ENCODE measurements at regions not wholly inside any gene's neighbourhood (a gene's known extent, or its start where the extent isn't known, plus 50 kb on each side); places are given as distances from the start of the nearest gene placed in this dataset.

DNA sequence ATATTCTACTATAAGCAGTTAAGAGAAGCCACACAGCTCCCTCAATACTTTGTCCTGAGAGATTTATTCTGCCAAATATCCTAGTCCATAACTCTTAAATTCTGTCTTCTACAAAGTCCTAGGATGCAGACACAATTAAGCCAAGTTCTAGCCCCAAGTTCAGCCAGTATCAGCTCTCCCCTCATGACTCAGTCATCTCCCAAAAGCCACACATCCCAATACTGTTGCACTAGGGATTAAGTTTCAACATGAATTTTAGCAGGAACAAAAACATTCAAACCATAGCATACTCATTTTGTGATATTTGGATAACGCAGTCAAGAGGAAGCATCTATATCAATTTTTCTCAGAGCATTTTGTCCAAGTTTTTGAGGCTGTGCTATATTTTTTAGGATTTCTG is 277.4 kb downstream of the FZD1 start:
- no peak for DNase-seq (ENCODE audit: low read depth)
- H3K4me3 ChIP-seq (ENCODE audit: control insufficient read depth, low read depth, low read length) = no peak overlapping the region
- TF ChIP-seq CTCF (IDR thresholded peaks at IDR 0.05; ENCODE audit: control insufficient read depth, insufficient read depth, low read depth, low read length, missing control alignments) = no peak

DNA sequence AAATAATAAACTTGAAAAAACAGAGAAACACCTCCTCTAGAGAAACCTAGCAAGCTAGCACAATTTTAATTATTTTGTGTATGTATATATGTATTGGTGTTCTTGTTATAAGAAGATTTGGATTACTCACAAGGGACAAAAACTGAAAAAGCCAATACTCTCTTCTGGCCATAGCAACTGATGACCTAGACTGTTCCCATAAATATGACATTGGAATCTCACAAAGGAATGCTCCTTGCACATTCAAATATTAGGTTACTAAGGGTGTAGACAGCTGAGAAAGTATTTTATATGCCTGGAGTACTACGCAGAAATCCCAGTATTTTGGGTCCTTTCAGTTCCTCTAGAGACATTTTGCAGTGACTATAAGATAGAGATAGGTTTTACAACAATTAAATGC is 279.4 kb downstream of the FZD1 start:
- no peak for TF ChIP-seq CTCF (IDR thresholded peaks at IDR 0.05; ENCODE audit: control insufficient read depth, insufficient read depth, low read depth, low read length, missing control alignments)
- no peak for DNase-seq (ENCODE audit: low read depth)
- H3K4me3 ChIP-seq (ENCODE audit: control insufficient read depth, low read depth, low read length) = no peak overlapping the region

DNA sequence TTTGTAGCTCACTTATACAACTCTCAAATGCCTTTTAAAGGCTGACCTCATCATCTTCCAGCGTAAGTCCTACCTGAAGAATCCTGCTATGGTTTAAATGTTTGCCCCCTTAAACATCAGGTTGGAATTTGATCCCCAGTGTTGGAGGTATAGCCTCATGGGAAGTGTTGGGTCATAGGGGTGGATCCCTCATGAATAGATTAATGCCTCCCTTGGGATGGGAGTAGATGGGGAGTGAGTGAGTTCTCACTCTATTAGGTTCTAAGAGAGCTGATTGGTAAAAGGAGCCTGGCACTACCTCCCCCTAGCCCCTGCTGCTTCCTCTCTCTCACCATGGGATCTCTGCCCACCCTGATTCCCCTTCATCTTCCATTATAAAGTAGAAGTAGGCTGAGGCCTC is 285.6 kb downstream of the FZD1 start:
- no peak for DNase-seq (ENCODE audit: low read depth)
- no peak for TF ChIP-seq CTCF (IDR thresholded peaks at IDR 0.05; ENCODE audit: control insufficient read depth, insufficient read depth, low read depth, low read length, missing control alignments)
- H3K4me3 ChIP-seq (ENCODE audit: control insufficient read depth, low read depth, low read length) = no peak overlapping the region

DNA sequence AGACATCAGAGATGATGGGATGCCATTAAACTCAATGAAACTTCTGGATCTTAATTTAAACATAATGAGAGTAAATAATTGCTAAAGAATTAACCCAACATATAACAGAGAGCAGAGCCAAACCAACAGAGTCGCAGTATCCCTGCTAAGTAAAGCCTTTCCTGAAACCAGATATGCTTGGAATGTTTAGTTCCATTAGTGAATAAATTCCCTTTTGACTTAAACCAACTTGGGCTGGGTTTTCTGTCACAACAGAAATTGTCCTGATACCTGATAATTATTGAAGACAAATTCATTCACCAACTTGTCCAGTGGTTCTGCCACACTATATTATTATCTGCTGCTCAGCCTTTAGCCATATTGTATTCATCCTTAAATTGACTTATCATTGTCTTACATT is 286.7 kb downstream of the FZD1 start:
- no peak for DNase-seq (ENCODE audit: low read depth)
- H3K4me3 ChIP-seq (ENCODE audit: control insufficient read depth, low read depth, low read length) = no peak overlapping the region
- TF ChIP-seq CTCF (IDR thresholded peaks at IDR 0.05; ENCODE audit: control insufficient read depth, insufficient read depth, low read depth, low read length, missing control alignments) = no peak

DNA sequence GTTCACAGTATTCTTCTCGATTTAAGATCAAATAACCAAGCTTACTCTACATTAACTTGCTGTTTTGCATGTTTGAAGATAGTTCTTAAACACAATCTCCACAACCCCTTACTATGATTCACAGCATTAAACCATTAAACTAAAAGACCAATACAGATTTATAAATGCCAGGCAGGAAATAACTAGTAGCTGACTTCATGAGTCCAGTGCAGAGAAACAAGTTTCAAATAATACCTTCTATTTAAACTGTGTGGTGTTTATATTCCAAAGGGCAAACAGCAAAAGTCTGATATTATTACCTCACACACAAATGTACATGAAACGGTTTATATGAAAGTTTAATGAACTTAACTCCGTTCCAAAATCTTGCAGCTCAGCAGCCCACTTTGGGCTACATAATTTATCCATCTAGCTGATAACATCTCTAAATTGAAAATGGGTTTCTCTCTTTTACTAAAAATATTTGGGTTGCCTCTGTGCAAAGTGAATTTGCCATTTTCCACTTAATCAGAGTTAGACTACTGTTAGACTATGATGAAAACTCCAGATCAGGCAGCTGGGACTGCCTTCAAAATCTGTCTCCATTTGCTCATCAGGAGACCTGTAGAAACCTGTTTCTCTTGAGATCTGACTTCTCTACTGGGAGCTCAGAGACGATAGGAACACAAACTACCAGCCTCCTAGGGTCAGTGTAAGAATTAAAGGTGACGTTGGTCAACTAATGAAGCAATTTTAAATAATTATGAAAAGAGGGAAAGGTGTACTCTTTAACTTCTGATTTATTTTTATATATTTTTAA is 287.3 kb downstream of the FZD1 start:
- DNase-seq (ENCODE audit: low read depth) = no peak

DNA sequence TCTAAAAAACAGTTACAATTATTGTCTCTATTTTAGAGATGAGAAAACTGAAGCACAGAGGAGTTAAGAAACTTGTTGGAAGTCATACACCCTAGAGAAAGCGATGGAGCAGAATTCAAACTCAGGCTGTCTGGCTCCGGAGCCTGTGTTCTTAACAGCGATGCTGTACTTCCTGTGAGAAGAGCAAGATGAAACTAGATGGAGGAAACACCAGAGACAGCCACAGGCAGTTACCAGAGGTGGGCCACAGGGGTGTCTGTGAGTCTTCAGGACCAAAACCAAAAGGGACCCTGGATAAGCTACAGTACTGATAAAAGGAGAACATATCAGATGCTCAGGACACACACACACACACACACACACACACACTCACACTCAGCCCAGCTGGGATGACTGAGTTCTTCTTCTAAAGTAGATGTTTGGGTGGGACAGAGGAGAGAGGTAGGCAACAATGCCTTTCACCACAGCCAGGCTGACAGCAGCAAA is 289.2 kb downstream of the FZD1 start:
- no peak for TF ChIP-seq CTCF (IDR thresholded peaks at IDR 0.05; ENCODE audit: control insufficient read depth, insufficient read depth, low read depth, low read length, missing control alignments)
- no peak overlapping the region for H3K4me3 ChIP-seq (ENCODE audit: control insufficient read depth, low read depth, low read length)
- no peak for DNase-seq (ENCODE audit: low read depth)

More for the DNA sequence above, 287.3 kb downstream of the FZD1 start:
- H3K4me3 ChIP-seq (ENCODE audit: control insufficient read depth, low read depth, low read length) = no peak overlapping the region
- TF ChIP-seq CTCF (IDR thresholded peaks at IDR 0.05; ENCODE audit: control insufficient read depth, insufficient read depth, low read depth, low read length, missing control alignments) = no peak

Data from AG09309 (cell line).